ENCODE measurements at regions not wholly inside any gene's neighbourhood (a gene's known extent, or its start where the extent isn't known, plus 50 kb on each side); places are given as distances from the start of the nearest gene placed in this dataset.

GRCh38 chr13:52933099-52933498 is 84.7 kb upstream of the PCDH8 start:
- H3K79me2 ChIP-seq (ENCODE audit: low read depth), result no peaks in the 10 kb centered on the region
- H3K27me3 Mint-ChIP-seq (ENCODE audit: insufficient read depth, low read depth), result peaks cover 9% of the 10 kb centered on the region
- peaks cover 23% of the 10 kb centered on the region for H3K4me1 ChIP-seq
- no peak for TF ChIP-seq CTCF (IDR thresholded peaks at IDR 0.05)
- no peak for TF ChIP-seq EZH2phosphoT487 (IDR thresholded peaks at IDR 0.05)
- TF ChIP-seq EZH2 (IDR thresholded peaks at IDR 0.05), result no peak
- peaks cover 62% of the 10 kb centered on the region for H3K4me1 Mint-ChIP-seq
- H3K4me3 ChIP-seq, result no peak overlapping the region
- H3K9me3 Mint-ChIP-seq, result peaks cover 9% of the 10 kb centered on the region
- H3K27me3 ChIP-seq, result no peaks in the 10 kb centered on the region
- no peak overlapping the region for H3K9ac ChIP-seq
- H3K4me3 Mint-ChIP-seq, result no peak overlapping the region
- DNase-seq (ENCODE audit: low spot score), result no peak
- H3K4me2 ChIP-seq, result no peak overlapping the region
- H3K36me3 Mint-ChIP-seq, result no peaks in the 10 kb centered on the region
- H3F3A ChIP-seq (ENCODE audit: low read depth), result no peaks in the 10 kb centered on the region
- H4K20me1 ChIP-seq (ENCODE audit: low read depth), result no peaks in the 10 kb centered on the region
- H3K36me3 ChIP-seq, result no peaks in the 10 kb centered on the region
- no peak overlapping the region for H2AFZ ChIP-seq (replicated peaks)
- H3K27ac ChIP-seq, result no peak overlapping the region
- no peaks in the 10 kb centered on the region for H3K9me3 ChIP-seq (ENCODE audit: low read depth)
- peak overlapping the region; percentile 92 for H3K27ac Mint-ChIP-seq

- Mint-ChIP-seq H3K27me3 (ENCODE audit: insufficient read depth, low read depth) (peaks cover 9% of the 10 kb centered on the region), H3K27ac (peak overlapping the region; percentile 92), H3K4me3 (no peak overlapping the region), H3K4me1 (peaks cover 62% of the 10 kb centered on the region), H3K36me3 (no peaks in the 10 kb centered on the region), H3K9me3 (peaks cover 9% of the 10 kb centered on the region)
- H3F3A ChIP-seq (ENCODE audit: low read depth), result no peaks in the 10 kb centered on the region
- H3K4me3 ChIP-seq, result no peak overlapping the region
- H3K79me2 ChIP-seq (ENCODE audit: low read depth), result no peaks in the 10 kb centered on the region
- no peaks in the 10 kb centered on the region for H3K9me3 ChIP-seq (ENCODE audit: low read depth)
- TF ChIP-seq EZH2phosphoT487 (IDR thresholded peaks at IDR 0.05), result no peak
- no peak for TF ChIP-seq EZH2 (IDR thresholded peaks at IDR 0.05)
- TF ChIP-seq CTCF (IDR thresholded peaks at IDR 0.05), result no peak
- no peaks in the 10 kb centered on the region for H3K27me3 ChIP-seq
- no peak for DNase-seq (ENCODE audit: low spot score)
- no peak overlapping the region for H3K4me2 ChIP-seq
- no peak overlapping the region for H2AFZ ChIP-seq (replicated peaks)
- no peaks in the 10 kb centered on the region for H3K36me3 ChIP-seq
- peaks cover 23% of the 10 kb centered on the region for H3K4me1 ChIP-seq
- H3K9ac ChIP-seq, result no peak overlapping the region
- no peaks in the 10 kb centered on the region for H4K20me1 ChIP-seq (ENCODE audit: low read depth)
- H3K27ac ChIP-seq, result no peak overlapping the region
These were observed 84.2 kb upstream of the PCDH8 start for GRCh38 chr13:52932649-52933048.

- H3K4me2 ChIP-seq, result peak overlapping the region; percentile 28
- peak overlapping the region; percentile 92 for H3K27ac Mint-ChIP-seq
- H3K4me3 ChIP-seq, result no peak overlapping the region
- peak; percentile 11 for DNase-seq (ENCODE audit: low spot score)
- H3K27ac ChIP-seq, result no peak overlapping the region
- H3K4me1 Mint-ChIP-seq, result peaks cover 56% of the 10 kb centered on the region
- H3K79me2 ChIP-seq (ENCODE audit: low read depth), result no peaks in the 10 kb centered on the region
- H4K20me1 ChIP-seq (ENCODE audit: low read depth), result no peaks in the 10 kb centered on the region
- H3K36me3 Mint-ChIP-seq, result no peaks in the 10 kb centered on the region
- no peaks in the 10 kb centered on the region for H3K9me3 ChIP-seq (ENCODE audit: low read depth)
- no peaks in the 10 kb centered on the region for H3F3A ChIP-seq (ENCODE audit: low read depth)
- H3K27me3 Mint-ChIP-seq (ENCODE audit: insufficient read depth, low read depth), result peaks cover 14% of the 10 kb centered on the region
- H3K4me1 ChIP-seq, result peaks cover 23% of the 10 kb centered on the region
- H3K9me3 Mint-ChIP-seq, result peaks cover 9% of the 10 kb centered on the region
- no peaks in the 10 kb centered on the region for H3K27me3 ChIP-seq
- H3K36me3 ChIP-seq, result no peaks in the 10 kb centered on the region
- no peak overlapping the region for H2AFZ ChIP-seq (replicated peaks)
- H3K9ac ChIP-seq, result no peak overlapping the region
- peak overlapping the region; percentile 59 for H3K4me3 Mint-ChIP-seq
- no peak for TF ChIP-seq CTCF (IDR thresholded peaks at IDR 0.05)
- no peak for TF ChIP-seq EZH2 (IDR thresholded peaks at IDR 0.05)
- no peak for TF ChIP-seq EZH2phosphoT487 (IDR thresholded peaks at IDR 0.05)
These were observed 83.3 kb upstream of the PCDH8 start for GRCh38 chr13:52931539-52932431.

All from neural progenitor cell (in vitro differentiated cells).